Thoracic aorta (tissue), 2 donors: ENCODE measurements at regions not wholly inside any gene's neighbourhood (a gene's known extent, or its start where the extent isn't known, plus 50 kb on each side); places are given as distances from the start of the nearest gene placed in this dataset.

ENCODE experiments used
- ATAC-seq: fragments of 150-250 bp; one replicate; pipeline ENCODE4 v1.8.0; 2017; ENCODE audit warnings: low read depth; ENCODE audit not compliant: insufficient number of reproducible peaks, low FRiP score
- DNase-seq: peaks from one replicate; pipeline ENCODE4 v3.0.0-alpha.2; 2020; ENCODE audit warnings: low spot score
- H3K27ac ChIP-seq, 2 donors: fragments of 200-600 bp; sonication (generic); 1 replicate in 1 of 2; 2 replicates in 1 of 2; pipeline ENCODE4 v1.5.1; 2016; ENCODE audit warnings: mild to moderate bottlenecking in 2 of 2, moderate library complexity in 2 of 2
- H3K27me3 ChIP-seq: fragments of 200-600 bp; sonication (generic); replicated peaks from 2 replicates; pipeline ENCODE4 v1.6.0; 2016; ENCODE audit warnings: mild to moderate bottlenecking; ENCODE audit not compliant: insufficient read depth
- H3K36me3 ChIP-seq: fragments of 200-600 bp; sonication (generic); one replicate; pipeline ENCODE4 v1.5.1; 2016
- H3K4me1 ChIP-seq, 2 donors: fragments of 200-600 bp; sonication (generic); 1 replicate in 1 of 2; 2 replicates in 1 of 2; pipeline versions ENCODE4 v1.5.1 to v1.6.0; 2016; ENCODE audit warnings: low read depth in 2 of 2, mild to moderate bottlenecking in 1 of 2; ENCODE audit not compliant: control insufficient read depth in 1 of 2
- H3K4me3 ChIP-seq: fragments of 200-600 bp; sonication (generic); 2 replicates; pipeline ENCODE4 v1.5.1; 2016; ENCODE audit warnings: mild to moderate bottlenecking
- H3K9me3 ChIP-seq: fragments of 200-600 bp; sonication (generic); 2 replicates; pipeline ENCODE4 v1.5.1; 2016
- TF ChIP-seq, protein P1 (sequence below): fragments of 200-600 bp; sonication (generic); IDR thresholded peaks from one replicate; pipeline ENCODE4 v1.5.1; 2019; ENCODE audit warnings: antibody characterized with exemption

DNA sequence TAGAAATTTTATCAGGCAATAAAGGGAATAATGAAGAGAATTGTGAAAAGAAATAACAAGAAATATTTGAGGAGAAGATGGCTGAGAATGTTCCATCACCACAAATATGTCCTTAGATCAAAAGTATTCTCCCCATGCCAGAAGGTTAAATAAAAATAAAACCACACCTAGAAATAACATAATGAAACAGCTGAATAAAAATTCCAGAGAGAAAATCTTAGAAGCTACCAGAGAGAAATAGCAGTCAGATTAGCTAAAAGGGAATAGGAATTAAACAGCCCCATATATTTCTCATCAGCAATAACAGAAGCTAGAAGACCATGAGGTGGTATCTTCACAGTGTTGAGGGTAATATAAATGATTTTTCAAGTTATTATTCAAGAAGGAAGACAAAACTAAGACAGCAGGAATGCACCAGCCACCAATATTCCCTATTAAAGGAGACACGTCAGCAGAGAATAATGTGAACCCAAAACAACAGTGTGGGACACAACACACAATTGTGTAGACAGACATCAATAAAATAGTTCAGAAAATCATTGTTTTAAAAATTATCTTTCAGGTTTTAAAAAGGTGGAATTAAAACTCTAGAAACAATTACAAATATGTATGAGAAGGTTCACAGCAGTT, 82.0 kb upstream of the NEDD4L start:
- H3K27me3 ChIP-seq = no peaks in the 10 kb centered on the region
- DNase-seq (no peak), ATAC-seq (no peak)
- no peak overlapping the region for H3K4me3 ChIP-seq
- H3K4me1 ChIP-seq = no peaks in the 10 kb centered on the region
- no peaks in the 10 kb centered on the region for H3K36me3 ChIP-seq
- TF ChIP-seq, protein P1, sequence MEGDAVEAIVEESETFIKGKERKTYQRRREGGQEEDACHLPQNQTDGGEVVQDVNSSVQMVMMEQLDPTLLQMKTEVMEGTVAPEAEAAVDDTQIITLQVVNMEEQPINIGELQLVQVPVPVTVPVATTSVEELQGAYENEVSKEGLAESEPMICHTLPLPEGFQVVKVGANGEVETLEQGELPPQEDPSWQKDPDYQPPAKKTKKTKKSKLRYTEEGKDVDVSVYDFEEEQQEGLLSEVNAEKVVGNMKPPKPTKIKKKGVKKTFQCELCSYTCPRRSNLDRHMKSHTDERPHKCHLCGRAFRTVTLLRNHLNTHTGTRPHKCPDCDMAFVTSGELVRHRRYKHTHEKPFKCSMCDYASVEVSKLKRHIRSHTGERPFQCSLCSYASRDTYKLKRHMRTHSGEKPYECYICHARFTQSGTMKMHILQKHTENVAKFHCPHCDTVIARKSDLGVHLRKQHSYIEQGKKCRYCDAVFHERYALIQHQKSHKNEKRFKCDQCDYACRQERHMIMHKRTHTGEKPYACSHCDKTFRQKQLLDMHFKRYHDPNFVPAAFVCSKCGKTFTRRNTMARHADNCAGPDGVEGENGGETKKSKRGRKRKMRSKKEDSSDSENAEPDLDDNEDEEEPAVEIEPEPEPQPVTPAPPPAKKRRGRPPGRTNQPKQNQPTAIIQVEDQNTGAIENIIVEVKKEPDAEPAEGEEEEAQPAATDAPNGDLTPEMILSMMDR = no peak
- H3K27ac ChIP-seq = no peak overlapping the region
- no peaks in the 10 kb centered on the region for H3K9me3 ChIP-seq

DNA sequence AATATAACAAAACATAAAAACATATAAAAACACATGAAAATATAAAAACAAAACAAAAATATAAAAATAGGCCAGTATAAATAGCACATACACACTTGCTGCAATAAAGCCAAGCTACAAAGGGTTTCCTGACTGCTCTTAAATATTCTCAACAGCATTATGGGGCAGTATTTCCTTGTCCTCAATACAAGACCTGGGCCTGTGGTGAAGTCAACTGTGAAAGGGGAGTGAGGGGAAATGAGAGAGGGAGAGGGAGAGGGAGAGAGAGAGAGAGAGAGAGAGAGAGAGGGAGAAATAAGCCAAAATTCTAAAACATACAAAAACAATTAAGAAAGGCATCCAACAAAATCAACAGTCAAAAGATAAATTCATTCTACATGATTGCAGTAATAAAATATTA, 82.6 kb upstream of the NEDD4L start:
- DNase-seq = no peak
- no peaks in the 10 kb centered on the region for H3K4me1 ChIP-seq
- TF ChIP-seq, protein P1 = no peak
- H3K36me3 ChIP-seq = no peaks in the 10 kb centered on the region
- no peaks in the 10 kb centered on the region for H3K27me3 ChIP-seq
- no peak for ATAC-seq
- no peaks in the 10 kb centered on the region for H3K9me3 ChIP-seq
- H3K4me3 ChIP-seq = no peak overlapping the region
- no peak overlapping the region for H3K27ac ChIP-seq

DNA sequence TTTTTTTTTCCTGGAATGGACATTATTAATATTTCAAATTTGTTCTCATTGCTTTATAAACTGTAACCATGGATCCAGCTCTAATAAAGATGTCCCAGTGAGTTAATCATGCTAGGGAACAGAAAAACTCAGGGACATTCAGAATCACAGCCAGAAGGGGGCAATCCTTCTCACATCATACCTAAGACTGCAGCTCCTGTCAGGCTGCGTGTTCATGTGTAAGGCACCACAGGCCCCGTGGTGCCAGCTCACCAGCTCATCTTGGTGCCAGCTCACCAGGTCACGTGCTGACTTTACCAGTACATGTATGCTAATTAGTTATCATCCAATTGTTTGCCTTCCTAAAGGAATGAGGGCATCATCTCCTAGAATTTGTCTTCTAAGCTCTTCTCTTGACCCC, 84.7 kb upstream of the NEDD4L start:
- H3K4me3 ChIP-seq = no peak overlapping the region
- H3K27me3 ChIP-seq = no peaks in the 10 kb centered on the region
- H3K4me1 ChIP-seq = no peaks in the 10 kb centered on the region
- H3K36me3 ChIP-seq = no peaks in the 10 kb centered on the region
- TF ChIP-seq, protein P1 = no peak
- no peak overlapping the region for H3K27ac ChIP-seq
- ATAC-seq (no peak), DNase-seq (no peak)
- no peaks in the 10 kb centered on the region for H3K9me3 ChIP-seq

DNA sequence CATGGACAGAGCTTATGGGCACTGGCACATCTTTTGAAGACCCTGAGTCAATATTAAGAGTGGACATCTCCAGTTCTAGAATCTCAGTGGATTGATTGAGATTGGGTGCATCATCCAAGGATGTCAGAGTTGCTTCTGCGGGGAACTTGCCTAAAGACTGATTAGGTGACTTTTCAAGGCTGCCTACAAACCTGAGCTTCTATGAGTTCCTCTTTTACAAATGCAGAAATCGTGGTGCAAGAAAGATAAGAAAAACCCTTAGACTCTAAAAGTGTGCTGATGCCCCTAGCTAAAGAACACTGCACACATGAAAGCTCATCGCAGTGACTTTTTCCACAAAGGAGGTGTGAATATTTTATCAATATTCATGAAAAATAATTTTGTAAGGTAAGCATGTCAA, 86.8 kb upstream of the NEDD4L start:
- TF ChIP-seq, protein P1 = no peak
- no peaks in the 10 kb centered on the region for H3K36me3 ChIP-seq
- no peak for ATAC-seq
- H3K9me3 ChIP-seq = no peaks in the 10 kb centered on the region
- no peak for DNase-seq
- no peak overlapping the region for H3K27ac ChIP-seq
- H3K4me1 ChIP-seq = peaks cover 0 to 7% of the 10 kb centered on the region in 2 donors
- no peaks in the 10 kb centered on the region for H3K27me3 ChIP-seq
- H3K4me3 ChIP-seq = no peak overlapping the region

DNA sequence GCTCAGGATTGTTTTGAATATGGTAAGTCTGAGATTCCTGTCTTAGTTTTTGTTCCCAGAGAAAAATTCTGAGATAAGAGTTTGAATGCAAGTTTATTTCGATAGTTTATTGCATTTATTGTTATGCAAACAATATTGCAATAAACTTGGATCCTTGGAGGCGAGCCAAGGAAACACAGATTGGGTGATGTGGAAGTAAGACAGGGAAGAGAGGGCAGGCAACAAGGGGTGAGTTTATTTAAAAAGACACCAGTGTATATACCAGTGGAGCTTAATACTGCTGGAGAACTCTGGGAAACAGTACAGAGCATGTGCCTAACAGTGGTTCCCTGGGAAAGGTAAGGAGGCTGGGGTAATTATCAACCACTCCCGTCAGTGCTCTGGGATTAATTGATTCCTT, 87.5 kb upstream of the NEDD4L start:
- DNase-seq (no peak), ATAC-seq (no peak)
- Histone ChIP-seq H3K4me3 (no peak overlapping the region), H3K4me1 (peaks cover 0 to 11% of the 10 kb centered on the region in 2 donors), H3K9me3 (no peaks in the 10 kb centered on the region), H3K36me3 (no peaks in the 10 kb centered on the region), H3K27ac (no peak overlapping the region), H3K27me3 (no peaks in the 10 kb centered on the region)
- TF ChIP-seq, protein P1 = no peak
